ENCODE measurements at regions not wholly inside any gene's neighbourhood (a gene's known extent, or its start where the extent isn't known, plus 50 kb on each side); places are given as distances from the start of the nearest gene placed in this dataset.
"Not testable (repeated sequence)": the region's sequence is repeated elsewhere in the genome, so short reads cannot be mapped to it uniquely, and the experiment has no call there.

- TF ChIP-seq, protein P1, sequence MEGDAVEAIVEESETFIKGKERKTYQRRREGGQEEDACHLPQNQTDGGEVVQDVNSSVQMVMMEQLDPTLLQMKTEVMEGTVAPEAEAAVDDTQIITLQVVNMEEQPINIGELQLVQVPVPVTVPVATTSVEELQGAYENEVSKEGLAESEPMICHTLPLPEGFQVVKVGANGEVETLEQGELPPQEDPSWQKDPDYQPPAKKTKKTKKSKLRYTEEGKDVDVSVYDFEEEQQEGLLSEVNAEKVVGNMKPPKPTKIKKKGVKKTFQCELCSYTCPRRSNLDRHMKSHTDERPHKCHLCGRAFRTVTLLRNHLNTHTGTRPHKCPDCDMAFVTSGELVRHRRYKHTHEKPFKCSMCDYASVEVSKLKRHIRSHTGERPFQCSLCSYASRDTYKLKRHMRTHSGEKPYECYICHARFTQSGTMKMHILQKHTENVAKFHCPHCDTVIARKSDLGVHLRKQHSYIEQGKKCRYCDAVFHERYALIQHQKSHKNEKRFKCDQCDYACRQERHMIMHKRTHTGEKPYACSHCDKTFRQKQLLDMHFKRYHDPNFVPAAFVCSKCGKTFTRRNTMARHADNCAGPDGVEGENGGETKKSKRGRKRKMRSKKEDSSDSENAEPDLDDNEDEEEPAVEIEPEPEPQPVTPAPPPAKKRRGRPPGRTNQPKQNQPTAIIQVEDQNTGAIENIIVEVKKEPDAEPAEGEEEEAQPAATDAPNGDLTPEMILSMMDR (IDR thresholded peaks at IDR 0.05) = no peak
- no peak for TF ChIP-seq POLR2A (IDR thresholded peaks at IDR 0.05)
- no peak for TF ChIP-seq POLR2AphosphoS5 (IDR thresholded peaks at IDR 0.05; ENCODE audit: insufficient read depth in 1 of 2, low read depth in 1 of 2)
- Histone ChIP-seq H3K4me1 (no peaks in the 10 kb centered on the region), H3K36me3 (no peaks in the 10 kb centered on the region), H3K27me3 (no peaks in the 10 kb centered on the region), H3K27ac (no peak overlapping the region), H3K9me3 (no peaks in the 10 kb centered on the region), H3K4me3 (no peak overlapping the region)
- intact Hi-C loops (cut with DNase I) = no loop called here
- DNase-seq (ENCODE audit: extremely low spot score in 2 of 2) = no peak
These were observed 380.6 kb downstream of the TENT5A start for GRCh38 chr6:81371930-81372329.

- TF ChIP-seq POLR2AphosphoS5 (IDR thresholded peaks at IDR 0.05; ENCODE audit: insufficient read depth in 1 of 2, low read depth in 1 of 2) (no peak), POLR2A (IDR thresholded peaks at IDR 0.05) (no peak)
- TF ChIP-seq, protein P1 (IDR thresholded peaks at IDR 0.05) = no peak
- Histone ChIP-seq H3K4me3 (no peak overlapping the region), H3K36me3 (no peaks in the 10 kb centered on the region), H3K4me1 (no peaks in the 10 kb centered on the region), H3K27me3 (no peaks in the 10 kb centered on the region), H3K9me3 (no peaks in the 10 kb centered on the region), H3K27ac (no peak overlapping the region)
- intact Hi-C loops (cut with DNase I) = no loop called here
- DNase-seq (ENCODE audit: extremely low spot score in 2 of 2) = no peak
These were observed 385.5 kb downstream of the TENT5A start for GRCh38 chr6:81366972-81367371.

GRCh38 chr6:81362246-81362645 is 390.2 kb downstream of the TENT5A start:
- TF ChIP-seq, protein P1 (IDR thresholded peaks at IDR 0.05) = no peak
- no peak for TF ChIP-seq POLR2AphosphoS5 (IDR thresholded peaks at IDR 0.05; ENCODE audit: insufficient read depth in 1 of 2, low read depth in 1 of 2)
- Histone ChIP-seq H3K4me3 (no peak overlapping the region), H3K36me3 (no peaks in the 10 kb centered on the region), H3K4me1 (no peaks in the 10 kb centered on the region), H3K27me3 (no peaks in the 10 kb centered on the region), H3K9me3 (no peaks in the 10 kb centered on the region), H3K27ac (no peak overlapping the region)
- no peak for DNase-seq (ENCODE audit: extremely low spot score in 2 of 2)
- intact Hi-C loops (cut with DNase I) = no loop called here

DNA sequence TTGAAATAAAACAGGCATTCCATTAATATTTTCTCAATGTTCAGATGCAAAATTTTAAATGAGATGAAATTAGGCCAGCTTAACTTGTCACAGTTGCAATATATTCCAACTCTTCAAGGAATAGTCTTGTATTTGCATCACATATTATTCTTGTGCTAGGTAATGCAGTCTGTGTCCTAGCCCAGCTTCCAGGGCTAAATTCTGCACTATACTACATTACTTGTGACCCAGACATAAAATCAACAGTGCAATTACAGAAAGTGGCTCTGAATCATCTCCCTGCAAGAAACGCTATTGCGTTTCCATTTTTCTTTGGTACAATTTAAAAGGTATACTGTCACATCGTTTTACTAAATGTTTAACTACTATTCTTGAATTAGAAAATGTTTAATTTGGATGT is 399.2 kb downstream of the TENT5A start:
- no peak for TF ChIP-seq POLR2A (IDR thresholded peaks at IDR 0.05)
- TF ChIP-seq POLR2AphosphoS5 (IDR thresholded peaks at IDR 0.05; ENCODE audit: insufficient read depth in 1 of 2, low read depth in 1 of 2) = no peak
- TF ChIP-seq, protein P1 (IDR thresholded peaks at IDR 0.05) = no peak
- no peaks in the 10 kb centered on the region for H3K9me3 ChIP-seq
- H3K36me3 ChIP-seq = no peaks in the 10 kb centered on the region
- H3K27me3 ChIP-seq = no peaks in the 10 kb centered on the region
- no peak for DNase-seq (ENCODE audit: extremely low spot score in 2 of 2)
- H3K4me1 ChIP-seq = no peaks in the 10 kb centered on the region
- no peak overlapping the region for H3K4me3 ChIP-seq
- no peak overlapping the region for H3K27ac ChIP-seq
- intact Hi-C loops (cut with DNase I) = no loop called here

- H3K4me3 ChIP-seq; H3K27ac ChIP-seq; intact Hi-C loops (cut with DNase I); DNase-seq (ENCODE audit: extremely low spot score in 2 of 2); H3K4me1 ChIP-seq; H3K27me3 ChIP-seq; H3K9me3 ChIP-seq; H3K36me3 ChIP-seq: not testable (repeated sequence)
These were observed 408.5 kb downstream of the TENT5A start for GRCh38 chr6:81344026-81344425.

GRCh38 chr6:81340946-81341345 is 411.5 kb downstream of the TENT5A start:
- TF ChIP-seq POLR2AphosphoS5 (IDR thresholded peaks at IDR 0.05; ENCODE audit: insufficient read depth in 1 of 2, low read depth in 1 of 2) = no peak
- TF ChIP-seq, protein P1 (IDR thresholded peaks at IDR 0.05) = no peak
- no peak for TF ChIP-seq POLR2A (IDR thresholded peaks at IDR 0.05)
- H3K36me3 ChIP-seq = no peaks in the 10 kb centered on the region
- intact Hi-C loops (cut with DNase I) = no loop called here
- H3K27ac ChIP-seq = no peak overlapping the region
- no peak for DNase-seq (ENCODE audit: extremely low spot score in 2 of 2)
- no peaks in the 10 kb centered on the region for H3K4me1 ChIP-seq
- no peaks in the 10 kb centered on the region for H3K27me3 ChIP-seq
- H3K4me3 ChIP-seq = no peak overlapping the region
- no peaks in the 10 kb centered on the region for H3K9me3 ChIP-seq
